ENCODE measurements at regions not wholly inside any gene's neighbourhood (a gene's known extent, or its start where the extent isn't known, plus 50 kb on each side); places are given as distances from the start of the nearest gene placed in this dataset.
"Not testable (repeated sequence)": the region's sequence is repeated elsewhere in the genome, so short reads cannot be mapped to it uniquely, and the experiment has no call there.

DNA sequence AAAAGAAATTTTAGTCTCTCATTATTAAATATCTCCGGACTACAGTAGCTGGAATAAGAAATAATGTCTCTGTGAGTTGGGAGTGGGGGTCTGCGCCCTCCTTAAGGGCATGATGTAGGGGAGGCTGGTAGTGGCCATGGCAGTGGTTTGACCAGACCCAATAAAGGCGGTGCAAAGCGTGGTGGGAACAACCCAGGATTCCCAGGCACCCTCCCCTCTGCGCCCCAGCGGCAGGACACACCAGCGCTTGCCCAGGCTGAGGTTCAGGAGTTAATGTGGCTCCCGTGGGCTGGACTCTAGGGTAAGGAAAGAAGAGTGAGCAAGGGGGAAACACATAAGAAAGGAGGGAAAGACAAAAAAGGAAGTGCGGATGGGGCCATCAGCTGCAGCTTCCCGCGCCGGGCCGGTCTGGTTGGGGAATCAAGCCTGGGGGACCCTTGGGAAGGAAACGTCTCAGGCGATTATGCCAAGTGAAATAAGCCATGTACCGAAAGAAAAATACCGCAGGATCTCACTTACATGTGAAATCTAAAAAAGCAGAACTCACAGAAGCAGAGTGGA, 157.5 kb upstream of the SMIM31 start:
- DNase-seq (ENCODE audit: low read depth), result no peak

- no peak for DNase-seq (ENCODE audit: low read depth)
These were observed 157.0 kb upstream of the SMIM31 start for GRCh38 chr4:164596927-164597326.

- DNase-seq (ENCODE audit: low read depth), result no peak
These were observed 152.3 kb upstream of the SMIM31 start for GRCh38 chr4:164601653-164602052.

GRCh38 chr4:164605791-164606190, 148.1 kb upstream of the SMIM31 start:
- DNase-seq (ENCODE audit: low read depth), result not testable (repeated sequence)

DNA sequence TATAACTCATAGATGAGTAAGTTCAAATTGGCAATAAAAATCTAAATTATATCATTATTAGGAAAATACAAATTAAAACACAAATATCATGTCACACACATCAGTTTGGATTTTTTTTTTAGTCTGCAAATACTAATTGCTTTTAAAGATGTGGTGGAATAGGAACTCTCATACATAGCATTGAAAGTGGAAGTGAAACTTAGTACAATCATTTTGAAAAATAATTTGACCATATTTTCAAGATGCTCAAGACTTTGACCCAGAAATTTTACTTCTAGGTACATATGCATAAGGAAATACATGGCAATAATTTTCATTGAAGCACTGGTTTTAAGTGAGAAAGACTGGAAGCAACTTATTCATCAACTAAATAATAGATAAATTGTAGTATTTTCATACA, 147.5 kb upstream of the SMIM31 start:
- no peak for DNase-seq (ENCODE audit: low read depth)

- no peak for DNase-seq (ENCODE audit: low read depth)
These were observed 140.7 kb upstream of the SMIM31 start for GRCh38 chr4:164613256-164613655.

DNA sequence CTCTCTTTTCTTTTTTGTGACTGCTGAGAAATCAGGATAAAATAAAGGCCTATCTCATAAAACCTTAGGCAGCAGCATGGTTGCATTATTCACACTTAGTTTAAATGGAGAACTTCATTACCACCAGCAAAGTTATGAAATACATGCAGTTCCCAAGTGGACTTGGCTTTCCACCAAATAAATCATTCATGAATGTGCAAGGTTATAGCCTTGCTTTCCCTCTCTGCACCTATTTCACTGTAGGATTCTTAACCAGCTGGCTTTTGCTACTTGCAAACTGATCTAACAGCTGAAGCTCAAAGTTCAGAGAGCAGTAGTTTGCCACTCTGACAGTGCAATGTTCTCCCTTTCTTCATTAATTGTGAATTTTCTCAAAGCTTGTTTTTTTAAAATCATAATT, 140.1 kb upstream of the SMIM31 start:
- DNase-seq (ENCODE audit: low read depth), result peak; percentile 73

DNA sequence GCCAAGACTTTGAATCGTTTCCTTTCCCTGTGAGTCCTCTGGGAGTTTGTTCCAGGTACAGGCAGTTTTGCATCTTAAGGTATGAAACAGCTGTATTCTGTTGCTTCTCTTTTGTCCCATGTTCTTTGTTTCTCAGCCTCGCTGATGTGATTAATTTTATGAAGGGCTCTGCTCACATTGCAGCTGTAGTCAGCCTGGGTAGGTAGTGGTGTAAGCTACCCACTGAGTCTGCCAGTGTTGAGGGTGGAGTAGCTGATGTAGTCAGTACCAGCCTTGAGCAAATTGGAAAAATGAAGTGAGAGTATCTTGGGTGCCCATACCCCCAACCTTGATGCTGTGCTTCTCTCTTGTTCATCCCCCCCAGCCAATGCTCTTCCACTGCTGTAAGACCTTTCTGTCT, 139.6 kb upstream of the SMIM31 start:
- no peak for DNase-seq (ENCODE audit: low read depth)

DNA sequence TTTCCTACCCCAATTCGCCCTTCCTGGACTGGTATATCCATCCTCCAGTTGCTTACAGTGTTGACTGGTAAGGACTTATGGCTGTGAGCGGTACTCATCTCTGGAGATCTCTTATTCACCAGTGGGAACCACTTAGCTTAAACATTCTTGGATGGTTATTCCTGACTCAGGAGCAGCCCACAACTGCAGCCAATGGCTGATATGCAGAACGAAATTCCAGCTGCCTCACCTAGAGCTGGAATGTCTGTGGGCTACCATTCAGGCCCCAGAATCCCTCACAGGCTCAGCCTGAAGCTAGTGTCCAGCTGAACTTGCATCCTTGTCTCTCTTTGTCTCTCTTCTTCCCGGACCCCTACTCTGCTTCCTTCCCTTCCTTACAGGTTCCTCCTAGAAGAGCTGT, 138.9 kb upstream of the SMIM31 start:
- DNase-seq (ENCODE audit: low read depth), result peak; percentile 37

GRCh38 chr4:164615964-164616363, 138.0 kb upstream of the SMIM31 start:
- DNase-seq (ENCODE audit: low read depth), result no peak

GRCh38 chr4:164616961-164617360, 137.0 kb upstream of the SMIM31 start:
- DNase-seq (ENCODE audit: low read depth), result no peak

DNA sequence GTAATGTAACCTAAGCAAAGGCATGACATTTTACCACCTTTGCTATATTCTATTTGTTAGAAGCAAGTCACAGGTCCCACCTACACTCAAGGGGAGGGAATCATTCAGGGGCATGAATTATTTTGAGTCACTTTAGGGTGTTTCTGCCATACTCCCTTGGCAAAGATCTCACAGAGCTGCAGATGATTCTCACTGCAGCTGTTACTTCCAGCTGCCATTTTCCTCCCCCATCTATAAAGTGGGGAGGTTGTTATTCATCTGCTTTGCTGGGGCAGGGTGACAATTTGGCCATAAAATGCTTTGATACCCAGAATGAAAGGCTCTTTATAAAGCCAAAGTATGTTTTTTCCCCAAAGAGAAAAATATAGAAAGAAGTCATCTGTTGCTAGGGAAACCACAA, 136.5 kb upstream of the SMIM31 start:
- no peak for DNase-seq (ENCODE audit: low read depth)

DNA sequence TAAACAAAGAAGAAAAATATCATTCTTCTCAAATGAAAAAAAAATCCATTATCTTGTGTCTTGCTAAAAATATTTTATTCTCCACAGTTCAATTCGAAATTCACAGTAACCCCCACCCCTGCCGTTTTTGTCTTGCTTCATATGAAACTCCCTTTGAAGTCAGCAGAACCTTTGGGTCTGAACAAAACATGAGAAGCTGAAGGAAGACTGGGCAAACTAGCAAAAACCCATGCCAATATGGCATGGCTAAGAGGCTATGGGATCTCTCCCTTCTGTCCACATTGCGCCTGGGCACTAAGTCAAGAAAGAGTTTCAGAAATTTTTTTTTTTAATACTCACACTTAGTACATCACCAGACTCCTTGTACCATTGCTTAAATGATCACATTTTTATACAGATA, 136.0 kb upstream of the SMIM31 start:
- no peak for DNase-seq (ENCODE audit: low read depth)

- peak; percentile 32 for DNase-seq (ENCODE audit: low read depth)
These were observed 131.9 kb upstream of the SMIM31 start for GRCh38 chr4:164621886-164622521.

DNA sequence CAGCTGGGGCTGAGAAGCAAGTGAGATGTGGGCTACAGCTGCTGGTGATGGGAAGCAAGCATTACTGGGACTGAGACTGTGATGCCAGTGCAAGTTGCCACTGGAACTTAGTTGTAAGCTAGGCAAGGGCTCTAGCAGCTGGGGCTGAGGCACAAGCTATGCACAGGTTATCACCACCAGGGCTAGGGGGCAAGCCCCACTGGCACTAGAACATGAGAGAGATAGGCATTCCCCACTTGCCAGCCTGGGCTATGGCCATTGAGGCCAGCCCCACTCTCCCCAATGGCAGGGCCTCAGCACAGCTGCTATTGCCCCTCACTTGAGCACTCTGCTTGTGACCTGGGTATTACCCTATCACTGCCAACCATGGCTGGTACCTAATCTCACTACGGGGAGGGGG, 130.8 kb upstream of the SMIM31 start:
- no peak for DNase-seq (ENCODE audit: low read depth)

DNA sequence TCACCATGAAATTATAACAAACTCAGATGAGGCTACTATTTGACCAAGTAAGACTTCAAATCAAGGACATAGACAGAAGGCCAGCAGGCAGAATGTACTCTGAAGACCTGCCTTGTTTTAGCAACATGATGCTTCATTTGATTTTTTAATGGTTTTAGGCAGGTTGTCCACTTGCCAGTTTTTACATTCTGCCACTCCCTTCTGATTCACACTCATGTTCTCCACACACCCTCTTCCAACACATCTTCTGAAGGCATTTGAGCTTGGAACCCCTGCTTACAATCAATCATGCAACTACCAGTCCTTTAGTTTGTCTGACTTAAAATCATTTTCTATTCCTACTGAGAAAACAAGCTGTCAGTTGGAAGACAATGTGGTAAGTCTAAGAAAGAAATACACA, 114.9 kb upstream of the SMIM31 start:
- DNase-seq (ENCODE audit: low read depth), result peak; percentile 3

DNA sequence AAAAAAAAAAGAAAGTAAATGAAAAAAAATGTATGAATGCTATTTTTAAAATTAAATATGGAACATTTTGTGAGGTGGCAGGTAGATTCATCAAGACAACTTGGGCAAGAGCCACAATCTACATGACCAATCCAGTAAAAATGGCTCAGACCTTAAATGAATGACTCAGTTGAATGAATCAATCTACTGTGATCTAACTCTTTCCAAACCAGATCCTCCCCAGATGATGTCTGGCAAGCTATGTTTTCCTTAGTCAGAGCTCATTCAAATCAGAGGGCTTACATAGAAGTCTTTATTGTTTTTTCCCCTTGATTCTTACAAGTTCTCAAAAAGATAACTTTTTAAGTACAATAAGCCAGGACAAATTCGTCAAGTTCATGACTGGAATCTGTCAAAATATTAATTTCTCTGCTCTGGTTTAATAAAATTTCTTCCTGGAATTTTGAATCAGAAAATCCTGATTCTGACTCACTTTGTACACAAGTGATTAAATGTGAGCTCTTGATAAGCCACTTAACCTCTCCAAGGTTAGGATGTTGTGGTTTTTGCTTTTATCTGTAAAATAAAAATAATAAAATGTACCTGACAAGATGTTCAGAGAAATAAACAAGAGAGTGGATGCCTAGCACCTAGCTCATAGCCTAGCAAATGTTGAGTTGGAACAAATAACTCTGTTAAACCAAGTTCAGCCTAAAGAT, 105.6 kb upstream of the SMIM31 start:
- DNase-seq (ENCODE audit: low read depth), result peak; percentile 97

- no peak for DNase-seq (ENCODE audit: low read depth)
These were observed 105.1 kb upstream of the SMIM31 start for GRCh38 chr4:164648849-164649212.

DNA sequence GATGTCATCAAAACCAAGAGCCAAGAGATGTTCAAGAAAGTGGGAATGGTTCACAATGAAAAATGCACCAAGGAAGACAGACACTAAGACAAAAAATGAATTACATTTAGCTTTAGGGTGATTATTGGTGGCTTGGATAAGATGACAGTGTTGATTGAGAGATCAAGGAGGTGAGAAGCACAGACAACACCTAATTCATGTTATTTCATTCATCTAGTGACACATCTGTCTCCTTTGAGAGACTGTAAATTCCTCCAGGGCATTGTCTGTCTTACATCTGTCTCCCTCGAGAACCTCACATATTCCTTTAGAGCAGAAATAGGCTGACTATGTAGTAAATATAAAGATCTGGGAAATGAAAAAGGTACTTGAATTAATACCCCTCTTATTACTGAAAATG, 94.2 kb upstream of the SMIM31 start:
- DNase-seq (ENCODE audit: low read depth), result no peak

DNA sequence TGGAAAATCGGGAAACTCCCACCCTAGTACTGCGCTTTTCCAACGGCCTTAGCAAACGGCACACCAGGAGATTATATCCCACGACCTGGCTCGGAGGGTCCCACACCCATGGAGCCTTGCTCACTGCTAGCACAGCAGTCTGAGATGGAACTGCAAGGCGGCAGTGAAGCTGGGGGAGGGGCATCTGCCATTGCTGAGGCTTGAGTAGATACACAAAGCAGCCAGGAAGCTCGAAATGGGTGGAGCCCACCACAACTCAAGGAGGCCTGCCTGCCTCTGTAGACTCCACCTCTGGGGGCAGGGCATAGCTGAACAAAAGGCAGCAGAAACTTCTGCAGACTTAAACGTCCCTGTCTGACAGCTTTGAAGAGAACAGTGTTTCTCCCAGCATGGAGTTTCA, 77.8 kb upstream of the SMIM31 start:
- DNase-seq (ENCODE audit: low read depth), result not testable (repeated sequence)

DNA sequence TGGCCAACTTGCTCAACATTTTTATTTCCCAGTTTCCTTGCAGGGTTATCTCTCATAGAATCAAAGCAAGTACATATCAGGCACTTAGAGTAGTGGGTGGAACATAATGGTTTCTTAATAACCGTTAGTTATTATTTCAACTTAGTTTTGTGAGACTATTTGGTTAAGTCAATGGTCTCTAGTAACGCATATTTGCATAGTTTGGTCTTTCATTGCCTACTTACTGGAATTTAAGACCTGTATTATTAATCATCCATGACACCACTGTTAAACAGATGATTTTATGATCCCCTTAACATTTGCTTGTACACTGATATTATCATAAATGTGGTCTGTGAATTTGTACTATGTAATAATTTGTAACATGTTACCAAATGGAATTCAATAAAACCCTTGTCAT, 70.9 kb upstream of the SMIM31 start:
- DNase-seq (ENCODE audit: low read depth), result no peak

DNA sequence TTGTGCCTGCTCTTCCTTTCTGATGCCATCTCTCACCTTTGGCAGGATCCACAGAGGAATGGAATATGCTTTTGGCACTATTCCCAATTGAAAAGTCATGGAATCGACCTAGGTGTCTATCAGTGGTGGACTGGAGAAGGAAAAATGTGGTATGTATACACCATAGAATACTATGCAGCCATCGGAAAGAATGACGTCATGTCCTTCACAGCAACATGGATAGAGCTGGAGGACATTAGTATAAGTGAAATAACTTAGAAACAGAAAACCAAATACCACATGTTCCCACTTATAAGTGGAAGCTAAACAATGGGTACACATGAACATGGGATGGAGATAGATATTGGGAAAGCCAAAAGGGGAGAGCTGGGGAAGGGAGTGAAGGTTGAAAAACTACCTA, 58.3 kb upstream of the SMIM31 start:
- no peak for DNase-seq (ENCODE audit: low read depth)

DNA sequence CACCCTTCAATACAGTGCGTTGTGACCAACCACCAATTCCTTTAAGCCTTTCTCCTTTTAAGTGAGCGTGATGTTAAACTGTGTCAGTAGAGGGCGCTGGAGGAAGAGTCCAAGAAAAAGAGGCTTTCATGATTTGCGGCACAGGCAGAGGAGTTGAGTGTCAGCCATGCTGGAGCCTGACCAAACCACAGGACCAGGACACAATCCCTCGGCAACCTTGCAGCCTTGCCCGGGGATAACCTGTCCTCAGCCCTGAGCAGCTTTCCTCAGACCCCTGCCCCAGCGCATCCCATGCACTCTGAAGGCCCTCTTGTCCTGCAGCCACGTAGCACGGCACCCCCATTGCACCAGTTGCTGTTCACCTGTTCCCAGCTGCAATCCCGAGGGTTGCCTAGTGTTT, 53.5 kb upstream of the SMIM31 start:
- no peak for DNase-seq (ENCODE audit: low read depth)

- no peak for DNase-seq (ENCODE audit: low read depth)
These were observed 52.3 kb upstream of the SMIM31 start for GRCh38 chr4:164701665-164702064.

All from amniotic epithelial cell (primary cell).